Stimulated activated effector memory CD8-positive, alpha-beta T cell treated with anti-CD3 and anti-CD28 coated beads, Interleukin-12 subunit alpha, Interleukin-12 subunit beta, amount 100 ng/mL, for 72 hours (primary cell): ENCODE measurements at regions not wholly inside any gene's neighbourhood (a gene's known extent, or its start where the extent isn't known, plus 50 kb on each side); places are given as distances from the start of the nearest gene placed in this dataset.

Experiments used
- ATAC-seq: fragments of 150-1000 bp; cut with Tn5 transposase; 2 replicates; pipeline ENCODE4 v1.10.0; 2021
- DNase-seq, 2 donors: peaks; one replicate each; pipeline ENCODE4 v3.0.0; 2021 to 2022; ENCODE audit warnings: low spot score in 2 of 2
- H3K27ac Mint-ChIP-seq: one replicate; pipeline ENCODE4 v1.8.0; 2022; ENCODE audit warnings: mild to moderate bottlenecking, mixed read lengths
- H3K36me3 Mint-ChIP-seq: one replicate; pipeline ENCODE4 v1.8.0; 2022; ENCODE audit warnings: mild to moderate bottlenecking, mixed read lengths
- H3K4me1 Mint-ChIP-seq: one replicate; pipeline ENCODE4 v1.8.0; 2022; ENCODE audit warnings: mixed read lengths
- H3K4me3 Mint-ChIP-seq: one replicate; pipeline ENCODE4 v1.8.0; 2022; ENCODE audit warnings: mild to moderate bottlenecking, mixed read lengths
- H3K9me3 Mint-ChIP-seq: one replicate; pipeline ENCODE4 v1.8.0; 2022; ENCODE audit warnings: mixed read lengths

- no peak overlapping the region for H3K27ac Mint-ChIP-seq
- no peaks in the 10 kb centered on the region for H3K36me3 Mint-ChIP-seq
- ATAC-seq (no peak), DNase-seq (no peak)
- H3K4me3 Mint-ChIP-seq, result no peak overlapping the region
- H3K4me1 Mint-ChIP-seq, result no peaks in the 10 kb centered on the region
- H3K9me3 Mint-ChIP-seq, result peaks cover 3% of the 10 kb centered on the region
Measured at GRCh38 chr13:61470786-61471185, 55.1 kb upstream of the PCDH20 start.

GRCh38 chr13:61466280-61466679 lies 50.6 kb upstream of the PCDH20 start:
- Mint-ChIP-seq H3K4me3 (no peak overlapping the region), H3K36me3 (no peaks in the 10 kb centered on the region), H3K27ac (no peak overlapping the region), H3K9me3 (peaks cover 7% of the 10 kb centered on the region), H3K4me1 (no peaks in the 10 kb centered on the region)
- ATAC-seq (no peak), DNase-seq (no peak)
